MCF 10A (cell line): ENCODE measurements at regions not wholly inside any gene's neighbourhood (a gene's known extent, or its start where the extent isn't known, plus 50 kb on each side); places are given as distances from the start of the nearest gene placed in this dataset.
"Not testable (repeated sequence)": the region's sequence is repeated elsewhere in the genome, so short reads cannot be mapped to it uniquely, and the experiment has no call there.

ENCODE experiments used
- BruUV-seq: library from RNA; stranded (reverse); fragments of 400-500 nt; replicated peaks from 2 replicates; lab custom pipeline; 2021; lab: Mats Ljungman, UMichigan
- CTCF ChIA-PET: fragments of 300-600 bp; sonication (Branson Sonifier 250); formaldehyde crosslinking; extraction: SDS; loops from one replicate; lab custom pipeline; 2021; ENCODE audit warnings: antibody characterized with exemption, inconsistent platforms; lab: Yijun Ruan, JAX
- POLR2A ChIA-PET: fragments of 300-600, 350-650 bp; sonication (Branson Sonifier 250); formaldehyde crosslinking; extraction: SDS; loops from one replicate; lab custom pipeline; 2020; ENCODE audit warnings: antibody characterized with exemption, inconsistent platforms; lab: Yijun Ruan, JAX
- DNase-seq: peaks from one replicate; pipeline ENCODE4 v3.0.0-alpha.2; 2018; ENCODE audit not compliant: unreplicated experiment
- H3K27ac Mint-ChIP-seq: one replicate; pipeline ENCODE4 v1.8.0; 2022; ENCODE audit warnings: mild to moderate bottlenecking, low read depth, mixed read lengths; ENCODE audit not compliant: unreplicated experiment
- H3K27me3 Mint-ChIP-seq: one replicate; pipeline ENCODE4 v1.8.0; 2022; ENCODE audit warnings: mixed read lengths; ENCODE audit not compliant: insufficient read depth, unreplicated experiment
- H3K36me3 Mint-ChIP-seq: one replicate; pipeline ENCODE4 v1.8.0; 2022; ENCODE audit warnings: mild to moderate bottlenecking, moderate library complexity, mixed read lengths; ENCODE audit not compliant: insufficient read depth, unreplicated experiment
- H3K4me1 Mint-ChIP-seq: one replicate; pipeline ENCODE4 v1.8.0; 2022; ENCODE audit warnings: mixed read lengths; ENCODE audit not compliant: insufficient read depth, unreplicated experiment
- H3K4me3 Mint-ChIP-seq: one replicate; pipeline ENCODE4 v1.8.0; 2022; ENCODE audit warnings: mild to moderate bottlenecking, moderate library complexity, mixed read lengths; ENCODE audit not compliant: unreplicated experiment
- H3K9me3 Mint-ChIP-seq: one replicate; pipeline ENCODE4 v1.8.0; 2022; ENCODE audit warnings: mixed read lengths; ENCODE audit not compliant: unreplicated experiment
- CTCF ChIP-seq: fragments of 200-600 bp; IDR thresholded peaks from one replicate; pipeline ENCODE4 v1.8.0; 2022; ENCODE audit warnings: antibody characterized with exemption, mild to moderate bottlenecking; ENCODE audit not compliant: unreplicated experiment
- intact Hi-C: fragments of 100-400 bp; cut with micrococcal nuclease; formaldehyde crosslinking; loops from 2 replicates; pipeline ENCODE4 v1.14.1; 2022

- ChIA-PET CTCF (interaction anchor here (1.2 kb wide), 1 partner anchor 10 kb away, joined by 3 read pairs; no protein-coding TSS in a partner anchor), POLR2A (no interaction called here)
- no peak for DNase-seq
- BruUV-seq, result no TSS peak
- TF ChIP-seq CTCF, result no peak
- peaks cover 23% of the 10 kb centered on the region for H3K27me3 Mint-ChIP-seq
- intact Hi-C loops, result no loop called here
- H3K9me3 Mint-ChIP-seq, result no peaks in the 10 kb centered on the region
- no peaks in the 10 kb centered on the region for H3K4me1 Mint-ChIP-seq
- no peak overlapping the region for H3K4me3 Mint-ChIP-seq
- H3K36me3 Mint-ChIP-seq, result no peaks in the 10 kb centered on the region
- H3K27ac Mint-ChIP-seq, result no peak overlapping the region
Observed at GRCh38 chr12:20000229-20000849, 368.0 kb upstream of the PDE3A start.

- H3K4me3 Mint-ChIP-seq, result no peak overlapping the region
- TF ChIP-seq CTCF, result no peak
- BruUV-seq, result no TSS peak
- no peaks in the 10 kb centered on the region for H3K36me3 Mint-ChIP-seq
- no peaks in the 10 kb centered on the region for H3K4me1 Mint-ChIP-seq
- POLR2A ChIA-PET, result no interaction called here
- intact Hi-C loops, result no loop called here
- H3K27me3 Mint-ChIP-seq, result peaks cover 23% of the 10 kb centered on the region
- CTCF ChIA-PET, result interaction anchor here (0.6 kb wide), 1 partner anchor 207 kb away, joined by 7 read pairs; no protein-coding TSS in a partner anchor
- no peaks in the 10 kb centered on the region for H3K9me3 Mint-ChIP-seq
- no peak for DNase-seq
- H3K27ac Mint-ChIP-seq, result no peak overlapping the region
Observed at GRCh38 chr12:20003252-20003651, 365.1 kb upstream of the PDE3A start.

- BruUV-seq, result no TSS peak
- POLR2A ChIA-PET, result no interaction called here
- no peak for DNase-seq
- no peaks in the 10 kb centered on the region for H3K4me1 Mint-ChIP-seq
- H3K9me3 Mint-ChIP-seq, result no peaks in the 10 kb centered on the region
- no peak overlapping the region for H3K4me3 Mint-ChIP-seq
- CTCF ChIA-PET, result interaction anchor here (1.5 kb wide), 1 partner anchor 91 kb away, joined by 5 read pairs; no protein-coding TSS in a partner anchor
- H3K27me3 Mint-ChIP-seq, result peaks cover 10% of the 10 kb centered on the region
- no peak for TF ChIP-seq CTCF
- H3K36me3 Mint-ChIP-seq, result no peaks in the 10 kb centered on the region
- no peak overlapping the region for H3K27ac Mint-ChIP-seq
- intact Hi-C loops, result loop anchor here (1.0 kb wide), 1 partner anchor 39 kb away; no protein-coding TSS in a partner anchor
Observed at GRCh38 chr12:20004952-20005351, 363.4 kb upstream of the PDE3A start.

- POLR2A ChIA-PET, result interaction anchor here (0.6 kb wide), 1 partner anchor 29 kb away, joined by 3 read pairs; no protein-coding TSS in a partner anchor
- no peaks in the 10 kb centered on the region for H3K9me3 Mint-ChIP-seq
- H3K36me3 Mint-ChIP-seq, result no peaks in the 10 kb centered on the region
- intact Hi-C loops, result no loop called here
- H3K27ac Mint-ChIP-seq, result no peak overlapping the region
- no peak for TF ChIP-seq CTCF
- no peaks in the 10 kb centered on the region for H3K27me3 Mint-ChIP-seq
- no TSS peak for BruUV-seq
- DNase-seq, result no peak
- H3K4me3 Mint-ChIP-seq, result no peak overlapping the region
- CTCF ChIA-PET, result interaction anchor here (0.7 to 0.9 kb wide), 2 partner anchors 13 to 121 kb away, joined by 3 read pairs; no protein-coding TSS in a partner anchor
- no peaks in the 10 kb centered on the region for H3K4me1 Mint-ChIP-seq
Observed at GRCh38 chr12:20006871-20007730, 361.2 kb upstream of the PDE3A start.

DNA sequence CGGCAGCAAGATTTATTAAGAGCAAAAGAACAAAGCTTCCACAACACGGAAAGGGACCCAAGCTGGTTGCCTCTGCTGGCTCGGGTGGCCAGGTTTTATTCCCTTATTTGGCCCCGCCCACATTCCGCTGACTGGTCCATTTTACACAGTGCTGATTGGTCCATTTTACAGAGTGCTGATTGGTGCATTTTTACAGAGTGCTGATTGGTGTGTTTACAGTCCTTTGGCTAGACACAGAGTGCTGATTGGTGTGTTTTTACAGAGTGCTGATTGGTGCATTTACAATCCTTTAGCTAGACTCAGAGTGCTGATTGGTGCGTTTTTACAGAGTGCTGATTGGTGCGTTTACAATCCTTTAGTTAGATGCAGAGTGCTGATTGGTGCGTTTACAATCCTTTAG lies 358.4 kb upstream of the PDE3A start:
- BruUV-seq, H3K4me3 Mint-ChIP-seq, DNase-seq, POLR2A ChIA-PET, intact Hi-C loops, H3K36me3 Mint-ChIP-seq, H3K4me1 Mint-ChIP-seq, H3K27me3 Mint-ChIP-seq, H3K27ac Mint-ChIP-seq, H3K9me3 Mint-ChIP-seq: not testable (repeated sequence)
- CTCF ChIA-PET, result interaction anchor here (0.6 to 1.4 kb wide), 2 partner anchors 9 to 275 kb away, joined by 3 read pairs; no protein-coding TSS in a partner anchor
